IPS-20b (cell line): ENCODE measurements at regions not wholly inside any gene's neighbourhood (a gene's known extent, or its start where the extent isn't known, plus 50 kb on each side); places are given as distances from the start of the nearest gene placed in this dataset.

Experiments used
- H3K27ac ChIP-seq: one replicate; pipeline ENCODE4 v1.5.1; 2013; ENCODE audit warnings: low read length
- H3K27me3 ChIP-seq: 2 replicates; pipeline ENCODE4 v1.6.1; 2013; ENCODE audit warnings: mild to moderate bottlenecking, low read length, inconsistent platforms; ENCODE audit not compliant: insufficient read depth
- H3K36me3 ChIP-seq: 2 replicates; pipeline ENCODE4 v1.6.1; 2013; ENCODE audit warnings: low read depth, mild to moderate bottlenecking, inconsistent platforms, low read length, moderate library complexity; ENCODE audit not compliant: insufficient read depth
- H3K4me1 ChIP-seq: 2 replicates; pipeline ENCODE4 v1.6.1; 2013; ENCODE audit warnings: mild to moderate bottlenecking, control low read depth, inconsistent platforms, low read length, moderate library complexity; ENCODE audit not compliant: insufficient read depth
- H3K4me3 ChIP-seq: 2 replicates; pipeline ENCODE4 v1.5.1; 2013; ENCODE audit warnings: mild to moderate bottlenecking, low read length, inconsistent platforms
- H3K9ac ChIP-seq: 2 replicates; pipeline ENCODE4 v1.6.1; 2013; ENCODE audit warnings: low read depth, mild to moderate bottlenecking, inconsistent platforms, low read length, moderate library complexity
- H3K9me3 ChIP-seq: 2 replicates; pipeline ENCODE4 v1.6.1; 2013; ENCODE audit warnings: mild to moderate bottlenecking, low read depth, low read length, inconsistent platforms; ENCODE audit not compliant: insufficient read depth

DNA sequence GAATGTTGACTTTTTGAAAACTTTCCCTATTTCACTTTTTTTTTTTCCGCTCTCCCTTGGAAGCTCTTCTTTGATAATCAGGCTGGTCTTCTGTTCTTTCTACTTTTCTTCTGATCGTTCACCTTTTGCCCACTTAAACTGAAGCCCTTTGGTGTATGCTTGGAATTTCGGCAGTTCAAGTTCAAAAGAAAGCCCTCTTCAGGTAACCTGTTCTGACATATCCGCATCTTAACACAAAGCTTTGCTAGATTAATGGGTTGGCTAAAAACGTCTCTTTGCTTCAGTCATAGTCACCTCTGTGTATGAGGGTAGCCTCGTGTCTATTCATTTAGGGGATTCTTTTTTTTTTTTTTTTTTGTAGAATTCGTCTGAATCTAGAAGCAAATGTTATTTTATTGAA lies 1115.8 kb upstream of the RBFOX1 start:
- Histone ChIP-seq H3K27me3 (no peaks in the 10 kb centered on the region; the same call in 1 of the 2 replicates), H3K27ac (no peak overlapping the region), H3K4me1 (peaks cover 10% of the 10 kb centered on the region), H3K4me3 (no peak overlapping the region), H3K9ac (no peak overlapping the region), H3K36me3 (no peaks in the 10 kb centered on the region), H3K9me3 (no peaks in the 10 kb centered on the region)

DNA sequence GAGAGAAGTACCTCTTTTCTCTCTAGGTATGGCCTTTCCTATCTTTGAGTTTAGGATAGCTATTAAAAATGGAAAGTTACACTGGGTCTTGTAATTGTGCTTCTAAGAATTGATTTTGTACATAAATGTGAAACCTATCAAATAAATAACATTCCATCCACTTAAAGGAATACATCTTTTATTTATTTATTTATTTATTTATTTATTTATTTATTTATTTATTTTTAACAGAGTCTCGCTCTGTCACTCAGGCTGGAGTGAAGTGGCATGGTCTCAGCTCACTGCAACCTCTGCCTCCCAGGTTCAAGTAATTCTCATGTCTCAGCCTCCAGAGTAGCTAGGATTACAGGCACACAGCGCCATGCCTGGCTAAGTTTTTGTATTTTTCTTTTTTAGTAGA lies 1114.0 kb upstream of the EEF2KMT start:
- Histone ChIP-seq H3K27ac (no peak overlapping the region), H3K27me3 (no peaks in the 10 kb centered on the region; the same call in 1 of the 2 replicates), H3K4me1 (peaks cover 11% of the 10 kb centered on the region), H3K36me3 (no peaks in the 10 kb centered on the region), H3K4me3 (no peak overlapping the region), H3K9me3 (no peaks in the 10 kb centered on the region), H3K9ac (no peak overlapping the region)

DNA sequence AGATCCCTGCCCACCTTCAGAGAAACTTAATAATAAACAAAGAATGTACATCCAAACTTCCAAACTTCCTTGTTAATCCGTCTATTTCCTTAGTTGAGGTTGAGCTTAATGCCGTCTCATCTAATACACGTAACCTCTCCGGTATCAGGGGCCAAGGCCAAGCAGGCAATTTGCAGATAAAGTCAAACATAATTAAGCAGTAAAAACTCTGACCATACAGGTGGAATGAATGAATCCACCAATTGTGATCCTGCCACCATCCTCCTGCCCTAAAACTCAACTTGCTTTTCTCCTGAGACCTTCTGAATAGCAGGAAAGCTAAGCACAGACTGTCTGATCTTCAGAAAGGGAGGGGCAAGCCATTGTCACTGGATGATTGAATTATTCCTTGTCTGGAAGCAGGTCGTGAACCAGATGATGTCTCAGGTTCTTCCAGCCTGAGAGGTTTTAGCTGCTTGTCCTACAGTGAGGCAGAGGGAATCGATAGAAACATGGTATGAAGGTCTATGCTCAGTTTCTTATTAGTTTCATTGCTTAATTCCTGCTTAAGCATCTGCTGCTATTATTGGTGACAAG lies 1111.8 kb upstream of the EEF2KMT start:
- Histone ChIP-seq H3K9ac (no peak overlapping the region), H3K9me3 (no peaks in the 10 kb centered on the region), H3K4me3 (no peak overlapping the region), H3K27ac (no peak overlapping the region), H3K4me1 (peaks cover 8% of the 10 kb centered on the region), H3K36me3 (no peaks in the 10 kb centered on the region), H3K27me3 (no peaks in the 10 kb centered on the region; the same call in 1 of the 2 replicates)

GRCh38 chr16:6207580-6207979 lies 1110.0 kb upstream of the EEF2KMT start:
- Histone ChIP-seq H3K4me3 (no peak overlapping the region), H3K36me3 (no peaks in the 10 kb centered on the region), H3K4me1 (peaks cover 8% of the 10 kb centered on the region), H3K9me3 (0 out of 2 replicates have a peak, but pooled peaks cover 4% of the 10 kb centered on the region), H3K9ac (0 out of 2 replicates have a peak overlapping the region, but pooled peaks have one; percentile 7), H3K27me3 (no peaks in the 10 kb centered on the region), H3K27ac (no peak overlapping the region)

DNA sequence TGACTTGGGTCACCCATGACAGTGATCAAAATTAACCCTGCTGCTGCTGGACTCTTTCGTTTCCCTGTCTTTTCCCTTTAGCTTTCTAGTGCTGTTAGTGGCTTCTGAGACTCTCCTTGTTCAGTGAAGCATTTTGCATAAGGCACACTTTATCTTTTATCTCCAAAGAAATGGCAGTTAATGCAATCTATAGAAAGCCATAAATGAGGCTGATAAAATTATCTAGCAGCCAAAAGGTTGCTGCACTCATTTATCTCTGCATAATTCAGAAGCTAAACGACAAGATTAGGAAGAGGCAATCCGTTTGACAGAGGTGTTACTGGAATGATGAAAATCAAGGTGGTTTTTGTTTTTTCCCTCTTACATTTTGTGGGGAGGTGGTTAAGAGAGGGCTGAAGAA lies 1109.5 kb upstream of the EEF2KMT start:
- H3K36me3 ChIP-seq = no peaks in the 10 kb centered on the region
- no peak overlapping the region for H3K4me3 ChIP-seq
- H3K27me3 ChIP-seq = no peaks in the 10 kb centered on the region
- 0 out of 2 replicates have a peak, but pooled peaks cover 4% of the 10 kb centered on the region for H3K9me3 ChIP-seq
- H3K27ac ChIP-seq = no peak overlapping the region
- H3K9ac ChIP-seq = 0 out of 2 replicates have a peak overlapping the region, but pooled peaks have one; percentile 7
- H3K4me1 ChIP-seq = peaks cover 8% of the 10 kb centered on the region

GRCh38 chr16:6206080-6206479 lies 1108.5 kb upstream of the EEF2KMT start:
- Histone ChIP-seq H3K9ac (no peak overlapping the region), H3K27me3 (no peaks in the 10 kb centered on the region), H3K9me3 (0 out of 2 replicates have a peak, but pooled peaks cover 4% of the 10 kb centered on the region), H3K27ac (no peak overlapping the region), H3K4me1 (peaks cover 8% of the 10 kb centered on the region), H3K4me3 (no peak overlapping the region), H3K36me3 (no peaks in the 10 kb centered on the region)

GRCh38 chr16:6204945-6205344 lies 1107.3 kb upstream of the EEF2KMT start:
- Histone ChIP-seq H3K4me1 (peaks cover 11% of the 10 kb centered on the region), H3K9me3 (0 out of 2 replicates have a peak, but pooled peaks cover 4% of the 10 kb centered on the region), H3K9ac (no peak overlapping the region), H3K27ac (no peak overlapping the region), H3K4me3 (no peak overlapping the region), H3K36me3 (no peaks in the 10 kb centered on the region), H3K27me3 (no peaks in the 10 kb centered on the region)

DNA sequence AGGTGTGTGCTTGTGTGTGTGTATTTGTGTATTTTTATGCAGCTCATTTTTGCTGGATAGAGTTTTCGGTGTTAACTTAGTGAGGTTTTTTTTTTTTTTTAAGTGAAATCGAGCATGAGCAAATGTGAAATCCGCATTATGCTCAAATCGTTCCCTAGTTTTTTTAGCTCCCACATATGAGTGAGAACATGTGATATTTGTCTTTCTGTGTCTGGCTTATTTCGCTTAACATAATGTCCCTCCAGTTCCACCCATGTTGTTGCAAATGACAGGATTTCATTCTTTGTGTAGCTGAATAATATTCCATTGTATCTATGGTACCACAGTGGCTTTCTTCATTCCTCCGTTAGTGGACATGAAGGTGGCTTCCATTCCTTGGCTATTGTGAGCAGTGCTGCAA lies 1103.3 kb upstream of the EEF2KMT start:
- Histone ChIP-seq H3K36me3 (no peaks in the 10 kb centered on the region), H3K9ac (no peak overlapping the region), H3K27me3 (no peaks in the 10 kb centered on the region), H3K27ac (no peak overlapping the region), H3K9me3 (0 out of 2 replicates have a peak, but pooled peaks cover 4% of the 10 kb centered on the region), H3K4me1 (peaks cover 29% of the 10 kb centered on the region), H3K4me3 (no peak overlapping the region)

- Histone ChIP-seq H3K9ac (no peak overlapping the region), H3K27ac (no peak overlapping the region), H3K4me1 (peaks cover 32% of the 10 kb centered on the region), H3K9me3 (0 out of 2 replicates have a peak, but pooled peaks cover 4% of the 10 kb centered on the region), H3K27me3 (no peaks in the 10 kb centered on the region), H3K36me3 (no peaks in the 10 kb centered on the region), H3K4me3 (no peak overlapping the region)
Observed at GRCh38 chr16:6200271-6200670, 1102.7 kb upstream of the EEF2KMT start.

DNA sequence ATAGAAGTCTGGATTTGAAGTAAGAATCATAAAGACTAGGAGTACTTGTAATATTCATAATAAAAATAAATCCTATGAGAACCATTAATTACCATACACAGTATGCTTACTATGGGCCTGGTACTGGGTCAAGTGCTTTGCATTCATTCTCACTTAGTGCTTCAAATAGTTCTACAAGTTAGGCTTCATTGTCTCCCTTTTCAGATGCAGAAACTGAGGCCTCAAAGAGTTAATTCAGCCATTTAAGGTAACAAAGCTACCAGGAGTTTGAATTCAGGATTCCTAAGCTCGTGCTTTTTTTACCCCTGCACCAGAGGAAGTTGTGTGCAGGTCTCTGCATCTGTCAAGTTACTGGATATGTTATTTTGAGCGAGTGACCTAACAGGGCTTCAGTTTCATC lies 1098.4 kb upstream of the EEF2KMT start:
- peak overlapping the region; percentile 16; the same call in 1 of the 2 replicates for H3K4me3 ChIP-seq

DNA sequence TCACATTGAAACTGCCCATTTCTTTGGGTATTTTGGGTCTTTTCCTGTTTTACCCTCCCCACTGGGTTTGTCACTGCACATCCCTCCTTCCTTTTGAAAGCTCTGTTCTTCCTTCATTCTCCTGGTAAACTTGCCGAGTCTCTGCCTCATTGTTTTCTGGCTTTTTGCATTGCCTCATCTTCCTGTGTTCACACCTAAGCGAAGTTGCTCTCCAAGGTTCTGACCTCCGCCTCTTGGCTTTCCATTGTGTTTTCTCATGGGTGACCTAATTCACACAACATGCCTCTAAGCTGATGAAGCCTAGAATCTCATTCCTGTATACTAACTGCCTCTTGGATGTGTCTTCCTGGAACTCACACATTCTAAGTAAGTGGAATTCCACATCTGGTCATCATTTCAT lies 1096.1 kb upstream of the EEF2KMT start:
- Histone ChIP-seq H3K4me1 (peaks cover 35% of the 10 kb centered on the region), H3K27me3 (no peaks in the 10 kb centered on the region), H3K9me3 (no peaks in the 10 kb centered on the region), H3K36me3 (no peaks in the 10 kb centered on the region), H3K9ac (no peak overlapping the region), H3K4me3 (no peak overlapping the region), H3K27ac (no peak overlapping the region)

More for the DNA sequence above, 1098.4 kb upstream of the EEF2KMT start:
- Histone ChIP-seq H3K4me1 (peaks cover 40% of the 10 kb centered on the region), H3K9ac (peak overlapping the region; percentile 50; the same call in 1 of the 2 replicates), H3K36me3 (no peaks in the 10 kb centered on the region), H3K27me3 (no peaks in the 10 kb centered on the region), H3K27ac (peak overlapping the region; percentile 19), H3K9me3 (no peaks in the 10 kb centered on the region)

GRCh38 chr16:6192984-6193383 lies 1095.4 kb upstream of the EEF2KMT start:
- H3K4me3 ChIP-seq = no peak overlapping the region
- no peak overlapping the region for H3K27ac ChIP-seq

More at GRCh38 chr16:6192984-6193383, 1095.4 kb upstream of the EEF2KMT start:
- Histone ChIP-seq H3K27me3 (no peaks in the 10 kb centered on the region), H3K9me3 (no peaks in the 10 kb centered on the region), H3K4me1 (peaks cover 29% of the 10 kb centered on the region), H3K9ac (no peak overlapping the region), H3K36me3 (no peaks in the 10 kb centered on the region)
